HepG2 (cell line): ENCODE measurements at regions not wholly inside any gene's neighbourhood (a gene's known extent, or its start where the extent isn't known, plus 50 kb on each side); places are given as distances from the start of the nearest gene placed in this dataset.

Source experiments
- ATAC-seq: fragments of 200-7000 bp; cut with Tn5 transposase; 3 replicates; pipeline ENCODE4 v1.9.1; 2020; ENCODE audit warnings: mild to moderate bottlenecking, moderate library complexity
- BruUV-seq: library from RNA; stranded (reverse); fragments of 400-500 nt; replicated peaks from 2 replicates; lab custom pipeline; 2021; lab: Mats Ljungman, UMichigan
- CTCF ChIA-PET: fragments of 300-600 bp; formaldehyde crosslinking; extraction: SDS; loops from one replicate; lab custom pipeline; 2021; ENCODE audit warnings: low total read pairs, inconsistent platforms, low intra/inter-chr PET ratio; lab: Yijun Ruan, JAX
- POLR2A ChIA-PET: fragments of 350-600 bp; sonication (Branson Sonifier 250); formaldehyde crosslinking; loops from one replicate; lab custom pipeline; 2020; ENCODE audit warnings: antibody characterized with exemption, inconsistent platforms; lab: Yijun Ruan, JAX
- DNase-seq: peaks from one replicate; pipeline ENCODE4 v3.0.0-alpha.2; 2015; ENCODE audit warnings: low spot score
- FAIRE-seq: peaks from 3 replicates; lab custom pipeline; 2011; peaks lifted over from hg19 to GRCh38; lab: Jason Lieb, UNC
- H2AFZ ChIP-seq: one replicate; pipeline ENCODE4 v1.6.1; 2011; ENCODE audit warnings: low read length, inconsistent platforms
- H3K27ac ChIP-seq: fragments of 300-600 bp; 3 replicates; pipeline ENCODE4 v1.8.0; 2011; ENCODE audit warnings: mixed run types, mild to moderate bottlenecking, mixed read lengths, low read length, inconsistent platforms; ENCODE audit not compliant: insufficient read depth; ENCODE audit errors: extremely low read length
- H3K27me3 ChIP-seq, 2 experiments: fragments of 200-600 bp in 1 of 2; 2 replicates in 1 of 2; 3 replicates in 1 of 2; pipeline versions ENCODE4 v1.6.0 to v1.8.0; 2011; ENCODE audit warnings: low read length in 2 of 2, mild to moderate bottlenecking in 2 of 2, moderate library complexity in 2 of 2, inconsistent platforms in 1 of 2; ENCODE audit not compliant: insufficient read depth in 2 of 2, control insufficient read depth in 1 of 2
- H3K36me3 ChIP-seq, 2 experiments: fragments of 200-600 bp in 1 of 2; replicated peaks in 1 of 2; 2 replicates in 1 of 2; 3 replicates in 1 of 2; pipeline versions ENCODE4 v1.5.1 to v1.8.0; 2011; ENCODE audit warnings: low read length in 2 of 2, inconsistent platforms in 1 of 2; ENCODE audit not compliant: insufficient read depth in 2 of 2, control insufficient read depth in 1 of 2
- H3K4me1 ChIP-seq: 2 replicates; pipeline ENCODE4 v1.5.1; 2012; ENCODE audit warnings: low read length, inconsistent platforms; ENCODE audit not compliant: insufficient read depth
- H3K4me2 ChIP-seq: 2 replicates; pipeline ENCODE4 v1.6.0; 2011; ENCODE audit warnings: low read depth, low read length, inconsistent platforms
- H3K4me3 ChIP-seq, 3 experiments: fragments of 200-600 bp in 1 of 3; sonication (generic), shearing (Covaris generic) in 1 of 3; replicated peaks in 1 of 3; 2 replicates each; pipeline ENCODE4 v1.5.1; 2011 to 2016; ENCODE audit warnings: low read length in 3 of 3, inconsistent platforms in 2 of 3, low read depth in 2 of 3, mild to moderate bottlenecking in 2 of 3, control low read depth in 1 of 3, mixed read lengths in 1 of 3; ENCODE audit not compliant: insufficient read depth in 1 of 3
- H3K79me2 ChIP-seq: one replicate; pipeline ENCODE4 v1.6.1; 2011; ENCODE audit warnings: low read length, inconsistent platforms; ENCODE audit not compliant: insufficient read depth
- H3K9ac ChIP-seq: 2 replicates; pipeline ENCODE4 v1.6.0; 2011; ENCODE audit warnings: mild to moderate bottlenecking, low read depth, low read length, inconsistent platforms; ENCODE audit not compliant: insufficient read depth
- H3K9me3 ChIP-seq: 2 replicates; pipeline ENCODE4 v1.5.1; 2012; ENCODE audit warnings: mild to moderate bottlenecking, low read length
- H4K20me1 ChIP-seq: 2 replicates; pipeline ENCODE4 v1.6.0; 2011; ENCODE audit warnings: inconsistent platforms, mild to moderate bottlenecking, low read length, moderate library complexity; ENCODE audit not compliant: insufficient read depth
- BRD4 ChIP-seq: sonication (generic); formaldehyde crosslinking; IDR thresholded peaks from 2 replicates; pipeline ENCODE4 v1.4.0; 2020; ENCODE audit warnings: missing genetic modification reagents
- CEBPZ ChIP-seq: IDR thresholded peaks from 2 replicates; pipeline ENCODE4 v1.6.1; 2012; ENCODE audit warnings: low read length, improper control_type of control experiment
- CTCF ChIP-seq: sonication (generic); formaldehyde crosslinking; IDR thresholded peaks from 2 replicates; pipeline ENCODE4 v1.5.0; 2020; ENCODE audit warnings: mild to moderate bottlenecking, missing genetic modification reagents, moderate library complexity
- GABPA ChIP-seq, 2 experiments: IDR thresholded peaks; 2 replicates each; pipeline ENCODE4 v1.6.1; 2011 to 2016; ENCODE audit warnings: low read depth in 2 of 2, low read length in 1 of 2, missing biosample characterization in 1 of 2, missing genetic modification characterization in 1 of 2
- GLI4 ChIP-seq: sonication (generic); formaldehyde crosslinking; IDR thresholded peaks from 2 replicates; pipeline ENCODE4 v1.5.1; 2020; ENCODE audit warnings: missing genetic modification reagents, mild to moderate bottlenecking, moderate library complexity, borderline replicate concordance
- MTF2 ChIP-seq: sonication (generic); formaldehyde crosslinking; IDR thresholded peaks from 2 replicates; pipeline ENCODE4 v1.5.0; 2020; ENCODE audit warnings: missing genetic modification reagents, borderline replicate concordance
- PPARG ChIP-seq: conservative IDR thresholded peaks from 2 replicates; pipeline ENCODE4 v1.6.1; 2016; ENCODE audit warnings: missing biosample characterization, missing genetic modification reagents
- SIN3A ChIP-seq: IDR thresholded peaks from 2 replicates; pipeline ENCODE4 v1.6.1; 2011; ENCODE audit warnings: low read depth, mild to moderate bottlenecking, control low read depth, low read length, borderline replicate concordance
- SMC3 ChIP-seq: IDR thresholded peaks from 2 replicates; pipeline ENCODE4 v1.6.1; 2011; ENCODE audit warnings: low read length, improper control_type of control experiment
- SP4 ChIP-seq: sonication (generic); formaldehyde crosslinking; IDR thresholded peaks from 2 replicates; pipeline ENCODE4 v1.8.1; 2023; ENCODE audit warnings: mild to moderate bottlenecking, missing genetic modification reagents
- STAT5B ChIP-seq: sonication (generic); formaldehyde crosslinking; IDR thresholded peaks from 2 replicates; pipeline ENCODE4 v1.4.0; 2020; ENCODE audit warnings: missing genetic modification reagents
- TBX2 ChIP-seq: sonication (generic); formaldehyde crosslinking; IDR thresholded peaks from 2 replicates; pipeline ENCODE4 v1.5.0; 2020; ENCODE audit warnings: missing genetic modification reagents, mild to moderate bottlenecking, borderline replicate concordance
- ZBTB10 ChIP-seq: sonication (generic); formaldehyde crosslinking; IDR thresholded peaks from 2 replicates; pipeline ENCODE4 v1.4.0; 2020; ENCODE audit warnings: missing genetic modification reagents, borderline replicate concordance
- ZFP82 ChIP-seq: sonication (generic); formaldehyde crosslinking; IDR thresholded peaks from 2 replicates; pipeline ENCODE4 v1.5.1; 2020; ENCODE audit warnings: mild to moderate bottlenecking, missing genetic modification reagents, borderline replicate concordance
- ZNF235 ChIP-seq: sonication (generic); formaldehyde crosslinking; IDR thresholded peaks from 2 replicates; pipeline ENCODE4 v1.8.1; 2023; ENCODE audit warnings: mild to moderate bottlenecking, missing genetic modification reagents, borderline replicate concordance
- ZNF678 ChIP-seq: sonication (generic); formaldehyde crosslinking; IDR thresholded peaks from 2 replicates; pipeline ENCODE4 v1.4.0; 2020; ENCODE audit warnings: mild to moderate bottlenecking, missing genetic modification reagents
- ZSCAN20 ChIP-seq: sonication (generic); formaldehyde crosslinking; IDR thresholded peaks from 2 replicates; pipeline ENCODE4 v1.4.0; 2020; ENCODE audit warnings: missing genetic modification reagents, mild to moderate bottlenecking, borderline replicate concordance
- WGBS: methylation state at CpG from one replicate; pipeline ENCODE4 v1.1.6; 2017; ENCODE audit warnings: low lambda C conversion rate; 5-methylcytosine and 5-hydroxymethylcytosine counted together
- in situ Hi-C: cut with HindIII; loops from 2 replicates; pipeline ENCODE4 v1.10.0; 2017; ENCODE audit warnings: low pct_unique_long_range_greater_than_20kb; ENCODE audit not compliant: extremely low pct_ligation_motif_present
- intact Hi-C: fragments of 100-400 bp; cut with micrococcal nuclease; formaldehyde crosslinking; loops from one replicate; pipeline ENCODE4 v1.10.0; 2022; ENCODE audit not compliant: unreplicated experiment

- Histone ChIP-seq H2AFZ (no peak overlapping the region), H3K4me2 (no peak overlapping the region)
- TF ChIP-seq ZFP82 (CRISPR knock-in tag): no peak
- no peak for TF ChIP-seq ZSCAN20 (CRISPR knock-in tag)
- TF ChIP-seq CTCF (CRISPR knock-in tag): peak; percentile 53
- TF ChIP-seq MTF2: no peak
- TF ChIP-seq BRD4 (CRISPR knock-in tag): no peak
- TF ChIP-seq SP4 (CRISPR knock-in tag): no peak
- TF ChIP-seq GLI4 (CRISPR knock-in tag): no peak
- no peak for TF ChIP-seq ZBTB10 (CRISPR knock-in tag)
- TF ChIP-seq TBX2 (CRISPR knock-in tag): no peak
- no peak for TF ChIP-seq CEBPZ
- no peak for TF ChIP-seq SIN3A
- no peak for TF ChIP-seq STAT5B
- peak; percentile 36; the same call in 1 of the 2 replicates for TF ChIP-seq SMC3
- no peak for TF ChIP-seq GABPA (IDR thresholded peaks at IDR 0.05; ENCODE audit: low read depth, low read length)
- 0 out of 2 replicates have a peak, but pooled peaks have one; percentile 15 for TF ChIP-seq GABPA (CRISPR knock-in tag; IDR thresholded peaks at IDR 0.05; ENCODE audit: low read depth)
- TF ChIP-seq ZNF678 (CRISPR knock-in tag): no peak
- 0 out of 2 replicates have a peak, but pooled peaks have one; percentile 17 for TF ChIP-seq PPARG
- no peak for TF ChIP-seq ZNF235 (CRISPR knock-in tag)
These were observed 184.4 kb upstream of the IER5L start for GRCh38 chr9:129362287-129363000.

More at GRCh38 chr9:129362287-129363000, 184.4 kb upstream of the IER5L start:
- Histone ChIP-seq H3K79me2 (no peaks in the 10 kb centered on the region), H3K9ac (no peak overlapping the region), H3K27me3 (peaks cover 3 to 18% of the 10 kb centered on the region in 2 experiments; a peak in 3 of 5 replicates), H3K4me1 (peaks cover 28% of the 10 kb centered on the region), H3K36me3 (no peaks in the 10 kb centered on the region), H3K4me3 (no peak overlapping the region), H4K20me1 (no peaks in the 10 kb centered on the region), H3K27ac (no peak overlapping the region), H3K9me3 (no peaks in the 10 kb centered on the region)
- ATAC-seq (peak; percentile 77), DNase-seq (no peak), FAIRE-seq (no peak)
- intact Hi-C loops: no loop called here
- ChIA-PET POLR2A (no interaction called here), CTCF (no interaction called here)
- in situ Hi-C loops: no loop called here
- 43% methylated on average over 15 of the region's 15 CpGs for WGBS
- BruUV-seq: no TSS peak
